AG04450 (cell line): ENCODE measurements at regions not wholly inside any gene's neighbourhood (a gene's known extent, or its start where the extent isn't known, plus 50 kb on each side); places are given as distances from the start of the nearest gene placed in this dataset.
"Not testable (repeated sequence)": the region's sequence is repeated elsewhere in the genome, so short reads cannot be mapped to it uniquely, and the experiment has no call there.

Source experiments
- CTCF ChIA-PET: fragments of 300-600, 350-600 bp; formaldehyde crosslinking; extraction: SDS; loops from one replicate; lab custom pipeline; 2022; ENCODE audit warnings: antibody characterized with exemption, inconsistent platforms; lab: Charles Lee
- POLR2A ChIA-PET: fragments of 350-600 bp; formaldehyde crosslinking; extraction: SDS; loops from one replicate; lab custom pipeline; 2021; ENCODE audit warnings: antibody characterized with exemption, inconsistent platforms; lab: Yijun Ruan, JAX
- DNase-seq: peaks from one replicate; pipeline ENCODE4 v3.0.0-alpha.2; 2011; ENCODE audit warnings: low read depth, low spot score
- H3K27ac ChIP-seq: one replicate; pipeline ENCODE4 v1.5.1; 2012; ENCODE audit warnings: low read depth, low read length, control low read depth
- H3K27me3 ChIP-seq: one replicate; pipeline ENCODE4 v1.6.0; 2012; ENCODE audit warnings: low read length; ENCODE audit not compliant: control insufficient read depth, insufficient read depth
- H3K4me3 ChIP-seq: 2 replicates; pipeline ENCODE4 v1.5.1; 2011; ENCODE audit warnings: mild to moderate bottlenecking, low read depth, low read length, control low read depth
- H3K9me3 ChIP-seq: 2 replicates; pipeline ENCODE4 v1.5.1; 2012; ENCODE audit warnings: low read length; ENCODE audit not compliant: control insufficient read depth, insufficient read depth
- TF ChIP-seq, protein P1 (sequence below): IDR thresholded peaks from 2 replicates; pipeline ENCODE4 v1.5.1; 2011; ENCODE audit warnings: low read depth, low read length, control low read depth, inconsistent platforms

DNA sequence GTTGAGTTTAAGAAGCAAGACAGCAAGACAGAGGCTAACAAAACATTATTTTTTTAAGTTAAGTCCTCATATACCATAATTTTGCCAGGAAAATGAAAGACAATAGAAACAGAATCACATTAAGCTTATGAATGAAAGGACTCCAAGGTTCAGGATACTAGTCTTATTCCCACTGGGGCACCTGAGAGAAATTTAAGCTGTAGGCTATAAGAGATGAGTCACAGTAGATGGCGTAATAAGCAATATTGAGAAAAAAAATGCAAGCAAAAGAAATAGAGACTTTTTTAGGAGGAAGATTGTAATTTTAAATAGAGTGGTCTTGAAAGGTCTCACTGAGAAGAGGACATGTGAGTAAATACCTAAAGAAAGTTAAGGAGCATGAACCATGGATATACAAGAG, 57.1 kb upstream of the KIF2B start:
- POLR2A ChIA-PET: no interaction called here
- no peak overlapping the region for H3K27ac ChIP-seq
- TF ChIP-seq, protein P1, sequence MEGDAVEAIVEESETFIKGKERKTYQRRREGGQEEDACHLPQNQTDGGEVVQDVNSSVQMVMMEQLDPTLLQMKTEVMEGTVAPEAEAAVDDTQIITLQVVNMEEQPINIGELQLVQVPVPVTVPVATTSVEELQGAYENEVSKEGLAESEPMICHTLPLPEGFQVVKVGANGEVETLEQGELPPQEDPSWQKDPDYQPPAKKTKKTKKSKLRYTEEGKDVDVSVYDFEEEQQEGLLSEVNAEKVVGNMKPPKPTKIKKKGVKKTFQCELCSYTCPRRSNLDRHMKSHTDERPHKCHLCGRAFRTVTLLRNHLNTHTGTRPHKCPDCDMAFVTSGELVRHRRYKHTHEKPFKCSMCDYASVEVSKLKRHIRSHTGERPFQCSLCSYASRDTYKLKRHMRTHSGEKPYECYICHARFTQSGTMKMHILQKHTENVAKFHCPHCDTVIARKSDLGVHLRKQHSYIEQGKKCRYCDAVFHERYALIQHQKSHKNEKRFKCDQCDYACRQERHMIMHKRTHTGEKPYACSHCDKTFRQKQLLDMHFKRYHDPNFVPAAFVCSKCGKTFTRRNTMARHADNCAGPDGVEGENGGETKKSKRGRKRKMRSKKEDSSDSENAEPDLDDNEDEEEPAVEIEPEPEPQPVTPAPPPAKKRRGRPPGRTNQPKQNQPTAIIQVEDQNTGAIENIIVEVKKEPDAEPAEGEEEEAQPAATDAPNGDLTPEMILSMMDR: no peak
- peaks cover 4% of the 10 kb centered on the region; the same call in 1 of the 2 replicates for H3K9me3 ChIP-seq
- CTCF ChIA-PET: no interaction called here
- no peak overlapping the region for H3K4me3 ChIP-seq
- DNase-seq: no peak
- H3K27me3 ChIP-seq: no peaks in the 10 kb centered on the region

GRCh38 chr17:53765129-53765528, 57.6 kb upstream of the KIF2B start:
- ChIA-PET POLR2A (no interaction called here), CTCF (no interaction called here)
- no peak overlapping the region for H3K27ac ChIP-seq
- H3K27me3 ChIP-seq: no peaks in the 10 kb centered on the region
- no peak for DNase-seq
- TF ChIP-seq, protein P1: no peak
- no peak overlapping the region for H3K4me3 ChIP-seq
- H3K9me3 ChIP-seq: peaks cover 4% of the 10 kb centered on the region; the same call in 1 of the 2 replicates

DNA sequence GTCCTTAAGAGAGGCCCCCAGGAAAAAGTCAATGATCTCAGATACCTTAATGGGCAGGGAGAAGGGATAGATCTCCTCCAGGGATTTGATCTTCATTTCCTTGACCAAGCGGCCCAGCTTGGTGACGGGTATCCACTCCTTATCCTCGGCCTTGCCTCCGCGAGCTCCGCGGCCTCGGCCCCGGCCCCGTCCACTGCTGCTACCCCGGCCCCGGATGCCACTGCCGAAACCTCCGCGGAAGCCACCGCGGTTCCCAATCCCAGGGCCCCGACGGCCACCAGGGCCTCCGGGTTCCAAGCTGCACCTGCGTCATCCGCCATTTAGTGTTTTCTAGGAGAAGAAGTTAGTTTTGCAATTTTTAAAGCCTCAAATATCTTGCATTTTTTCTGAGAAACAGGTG, 65.2 kb upstream of the KIF2B start:
- CTCF ChIA-PET: no interaction called here
- H3K27ac ChIP-seq: no peak overlapping the region
- TF ChIP-seq, protein P1: no peak
- peaks cover 16% of the 10 kb centered on the region for H3K9me3 ChIP-seq
- POLR2A ChIA-PET: no interaction called here
- H3K27me3 ChIP-seq: no peaks in the 10 kb centered on the region
- DNase-seq: no peak
- no peak overlapping the region for H3K4me3 ChIP-seq

- POLR2A ChIA-PET, H3K27me3 ChIP-seq, H3K27ac ChIP-seq, CTCF ChIA-PET, DNase-seq, H3K4me3 ChIP-seq: not testable (repeated sequence)
- H3K9me3 ChIP-seq: peaks cover 15% of the 10 kb centered on the region
These were observed 65.6 kb upstream of the KIF2B start for GRCh38 chr17:53757116-53757515.

DNA sequence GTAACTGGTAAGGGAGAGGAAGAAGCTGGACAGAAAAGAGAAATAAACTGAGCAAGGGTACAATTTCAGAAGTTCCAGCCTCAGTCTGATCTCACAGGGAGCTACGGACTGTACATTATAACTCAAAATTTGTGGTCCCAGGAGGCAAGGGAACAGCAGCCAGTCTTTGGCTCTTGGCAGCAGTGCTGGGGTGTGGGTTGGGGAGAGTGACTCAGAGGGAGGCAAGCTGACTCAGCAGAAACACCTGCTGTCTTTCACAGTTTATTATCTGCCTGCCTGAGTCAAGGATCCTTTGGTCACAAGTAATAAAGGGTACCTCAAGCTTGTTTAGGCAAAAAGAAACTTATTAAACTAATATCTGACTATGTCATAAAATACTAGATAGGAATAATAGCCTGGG, 73.5 kb upstream of the KIF2B start:
- H3K4me3 ChIP-seq: no peak overlapping the region
- TF ChIP-seq, protein P1: no peak
- no peaks in the 10 kb centered on the region for H3K27me3 ChIP-seq
- no peak for DNase-seq
- CTCF ChIA-PET: no interaction called here
- POLR2A ChIA-PET: no interaction called here
- no peak overlapping the region for H3K27ac ChIP-seq
- H3K9me3 ChIP-seq: peaks cover 2% of the 10 kb centered on the region; the same call in 1 of the 2 replicates

GRCh38 chr17:53748159-53748820, 74.4 kb upstream of the KIF2B start:
- H3K27ac ChIP-seq, CTCF ChIA-PET, H3K9me3 ChIP-seq, POLR2A ChIA-PET, DNase-seq, H3K4me3 ChIP-seq, H3K27me3 ChIP-seq: not testable (repeated sequence)
